HG03135 (cell line): ENCODE measurements at regions not wholly inside any gene's neighbourhood (a gene's known extent, or its start where the extent isn't known, plus 50 kb on each side); places are given as distances from the start of the nearest gene placed in this dataset.

Experiments
- ATAC-seq: cut with Tn5 transposase; IDR thresholded peaks from one replicate; pipeline ENCODE4 v1.9.1; 2021; ENCODE audit warnings: mild to moderate bottlenecking, moderate library complexity; ENCODE audit not compliant: unreplicated experiment

GRCh38 chr5:3734632-3735031, 139.0 kb downstream of the IRX1 start:
- no peak for ATAC-seq

- ATAC-seq: no peak
These were observed 140.8 kb downstream of the IRX1 start for GRCh38 chr5:3736466-3736865.

- ATAC-seq: no peak
These were observed 141.3 kb downstream of the IRX1 start for GRCh38 chr5:3736926-3737325.

- ATAC-seq: no peak
These were observed 143.3 kb downstream of the IRX1 start for GRCh38 chr5:3738919-3739318.

GRCh38 chr5:3740546-3741373, 145.1 kb downstream of the IRX1 start:
- no peak for ATAC-seq

- ATAC-seq: no peak
These were observed 145.7 kb downstream of the IRX1 start for GRCh38 chr5:3741374-3741770.

- ATAC-seq: no peak
These were observed 147.1 kb downstream of the IRX1 start for GRCh38 chr5:3742750-3743149.

GRCh38 chr5:3751846-3752245, 156.2 kb downstream of the IRX1 start:
- ATAC-seq: no peak

GRCh38 chr5:3778000-3778550, 182.4 kb downstream of the IRX1 start:
- ATAC-seq: no peak

- ATAC-seq: no peak
These were observed 183.3 kb downstream of the IRX1 start for GRCh38 chr5:3778945-3779344.

GRCh38 chr5:3780278-3780677, 184.6 kb downstream of the IRX1 start:
- no peak for ATAC-seq

- no peak for ATAC-seq
These were observed 185.3 kb downstream of the IRX1 start for GRCh38 chr5:3780907-3781306.

- no peak for ATAC-seq
These were observed 189.2 kb downstream of the IRX1 start for GRCh38 chr5:3784854-3785253.

GRCh38 chr5:3786165-3786564, 190.5 kb downstream of the IRX1 start:
- no peak for ATAC-seq

- no peak for ATAC-seq
These were observed 191.3 kb downstream of the IRX1 start for GRCh38 chr5:3786891-3787430.

- ATAC-seq: no peak
These were observed 192.0 kb downstream of the IRX1 start for GRCh38 chr5:3787604-3788003.

- ATAC-seq: no peak
These were observed 194.0 kb downstream of the IRX1 start for GRCh38 chr5:3789519-3790193.

GRCh38 chr5:3793162-3793561, 197.5 kb downstream of the IRX1 start:
- ATAC-seq: no peak

GRCh38 chr5:3794611-3795010, 199.0 kb downstream of the IRX1 start:
- ATAC-seq: no peak

GRCh38 chr5:3796736-3797135, 201.1 kb downstream of the IRX1 start:
- no peak for ATAC-seq

- no peak for ATAC-seq
These were observed 206.3 kb downstream of the IRX1 start for GRCh38 chr5:3801967-3802366.

GRCh38 chr5:3809455-3809854, 213.8 kb downstream of the IRX1 start:
- ATAC-seq: no peak
